GM23338 (cell line): ENCODE measurements at regions not wholly inside any gene's neighbourhood (a gene's known extent, or its start where the extent isn't known, plus 50 kb on each side); places are given as distances from the start of the nearest gene placed in this dataset.

Experiments used
- ATAC-seq: fragments of 200-7000 bp; cut with Tn5 transposase; 3 replicates; pipeline ENCODE4 v1.9.1; 2020
- DNase-seq: peaks from one replicate; pipeline ENCODE4 v3.0.0-alpha.2; 2015; ENCODE audit warnings: low spot score
- H2AFZ ChIP-seq: fragments of 200-600 bp; sonication (generic); 2 replicates; pipeline ENCODE4 v1.8.0; 2016; ENCODE audit warnings: antibody characterized with exemption, mild to moderate bottlenecking, moderate library complexity
- H3F3A ChIP-seq: fragments of 200-600 bp; sonication (generic); replicated peaks from 2 replicates; pipeline ENCODE4 v1.8.0; 2017; ENCODE audit warnings: antibody characterized with exemption, mixed run types, low read depth
- H3K27ac ChIP-seq: fragments of 200-600 bp; sonication (generic); 2 replicates; pipeline ENCODE4 v1.6.1; 2016; ENCODE audit warnings: low read depth
- H3K27me3 ChIP-seq: fragments of 200-600 bp; sonication (generic); 2 replicates; pipeline ENCODE4 v1.8.0; 2016; ENCODE audit warnings: mild to moderate bottlenecking, mixed run types, moderate library complexity; ENCODE audit not compliant: insufficient read depth
- H3K36me3 ChIP-seq: fragments of 200-600 bp; sonication (generic); 2 replicates; pipeline ENCODE4 v1.8.0; 2016; ENCODE audit warnings: mild to moderate bottlenecking; ENCODE audit not compliant: insufficient read depth
- H3K4me1 ChIP-seq: fragments of 200-600 bp; sonication (generic); 2 replicates; pipeline ENCODE4 v1.8.0; 2016; ENCODE audit warnings: mild to moderate bottlenecking, moderate library complexity; ENCODE audit not compliant: insufficient read depth
- H3K4me2 ChIP-seq: fragments of 200-600 bp; sonication (generic); 2 replicates; pipeline ENCODE4 v1.7.1; 2017; ENCODE audit warnings: mixed run types
- H3K4me3 ChIP-seq: fragments of 200-600 bp; sonication (generic); 2 replicates; pipeline ENCODE4 v1.6.1; 2016; ENCODE audit warnings: mixed run types
- H3K79me2 ChIP-seq: fragments of 200-600 bp; sonication (generic); replicated peaks from 2 replicates; pipeline ENCODE4 v1.8.0; 2017; ENCODE audit warnings: mild to moderate bottlenecking; ENCODE audit not compliant: insufficient read depth
- H3K9me2 ChIP-seq: fragments of 200-600 bp; sonication (generic); 2 replicates; pipeline ENCODE4 v1.8.0; 2017; ENCODE audit not compliant: insufficient read depth
- H4K20me1 ChIP-seq: fragments of 200-600 bp; sonication (generic); replicated peaks from 2 replicates; pipeline ENCODE4 v1.8.0; 2017; ENCODE audit warnings: mild to moderate bottlenecking; ENCODE audit not compliant: insufficient read depth
- H3K27ac Mint-ChIP-seq: 2 replicates; pipeline ENCODE4 v1.8.0; 2020; ENCODE audit warnings: inconsistent platforms, mild to moderate bottlenecking, moderate library complexity, mixed read lengths
- H3K27me3 Mint-ChIP-seq: 3 replicates; pipeline ENCODE4 v1.8.0; 2022; ENCODE audit warnings: low read depth, mild to moderate bottlenecking, moderate library complexity, mixed read lengths, inconsistent platforms; ENCODE audit not compliant: insufficient read depth, poor library complexity
- H3K36me3 Mint-ChIP-seq: 3 replicates; pipeline ENCODE4 v1.8.0; 2021; ENCODE audit warnings: low read depth, mild to moderate bottlenecking, inconsistent platforms, moderate library complexity, mixed read lengths
- H3K4me1 Mint-ChIP-seq: 3 replicates; pipeline ENCODE4 v1.8.0; 2020; ENCODE audit warnings: mild to moderate bottlenecking, inconsistent platforms, mixed read lengths
- H3K4me3 Mint-ChIP-seq: 3 replicates; pipeline ENCODE4 v1.8.0; 2021; ENCODE audit warnings: moderate library complexity, mild to moderate bottlenecking, inconsistent platforms, mixed read lengths
- H3K9me3 Mint-ChIP-seq: 3 replicates; pipeline ENCODE4 v1.8.0; 2020; ENCODE audit warnings: moderate library complexity, mild to moderate bottlenecking, inconsistent platforms, mixed read lengths
- CREB1 ChIP-seq: fragments of 250-450 bp; sonication (Bioruptor Pico); IDR thresholded peaks from 2 replicates; pipeline ENCODE4 v1.5.0; 2020; ENCODE audit warnings: low read depth, mild to moderate bottlenecking, moderate library complexity
- CTCF ChIP-seq, 2 experiments: fragments of 200-600 bp in 1 of 2; sonication (generic) in 1 of 2; conservative IDR thresholded peaks; 2 replicates each; pipeline versions ENCODE4 v1.5.1 to v1.6.1; 2016 to 2017; ENCODE audit warnings: antibody characterized with exemption in 2 of 2, low read depth in 2 of 2, mild to moderate bottlenecking in 2 of 2, moderate library complexity in 1 of 2
- EZH2 ChIP-seq: fragments of 200-600 bp; sonication (generic); IDR thresholded peaks from one replicate; pipeline ENCODE4 v1.8.0; 2017; ENCODE audit warnings: antibody characterized with exemption, mild to moderate bottlenecking, low read depth; ENCODE audit not compliant: unreplicated experiment
- EZH2phosphoT487 ChIP-seq: fragments of 200-600 bp; sonication (generic); IDR thresholded peaks from one replicate; pipeline ENCODE4 v1.8.1; 2018; ENCODE audit warnings: antibody characterized with exemption; ENCODE audit not compliant: unreplicated experiment
- JUNB ChIP-seq: IDR thresholded peaks from one replicate; pipeline ENCODE4 v1.6.1; 2016; ENCODE audit warnings: antibody characterized with exemption; ENCODE audit not compliant: unreplicated experiment
- NANOG ChIP-seq: IDR thresholded peaks from 2 replicates; pipeline ENCODE4 v1.6.1; 2016; ENCODE audit warnings: antibody characterized with exemption, borderline replicate concordance
- POLR2AphosphoS5 ChIP-seq: IDR thresholded peaks from 2 replicates; pipeline ENCODE4 v1.6.1; 2016; ENCODE audit warnings: antibody characterized with exemption, low read depth
- ZNF331 ChIP-seq: fragments of 250-450 bp; sonication (Bioruptor Pico); IDR thresholded peaks from 2 replicates; pipeline ENCODE4 v1.5.0; 2020; ENCODE audit warnings: low read depth, mild to moderate bottlenecking, moderate library complexity
- ZNF462 ChIP-seq: fragments of 250-450 bp; sonication (Bioruptor Pico); IDR thresholded peaks from 2 replicates; pipeline ENCODE4 v1.5.0; 2020; ENCODE audit warnings: mild to moderate bottlenecking, moderate library complexity

GRCh38 chr2:234690569-234691213, 193.8 kb upstream of the ARL4C start:
- H2AFZ ChIP-seq, result no peak overlapping the region
- no peak for DNase-seq

GRCh38 chr2:234689911-234690379, 193.1 kb upstream of the ARL4C start:
- Mint-ChIP-seq H3K36me3 (peaks cover 17% of the 10 kb centered on the region), H3K4me3 (no peak overlapping the region), H3K9me3 (peaks cover 10% of the 10 kb centered on the region), H3K27me3 (peaks cover 5% of the 10 kb centered on the region), H3K4me1 (peaks cover 35% of the 10 kb centered on the region), H3K27ac (no peak overlapping the region)
- H4K20me1 ChIP-seq, result no peaks in the 10 kb centered on the region
- H2AFZ ChIP-seq, result no peak overlapping the region
- ATAC-seq (no peak), DNase-seq (no peak)
- H3K9me2 ChIP-seq, result peaks cover 17% of the 10 kb centered on the region
- H3K4me3 ChIP-seq, result no peak overlapping the region
- H3K4me2 ChIP-seq, result no peak overlapping the region
- no peaks in the 10 kb centered on the region for H3K79me2 ChIP-seq
- no peaks in the 10 kb centered on the region for H3F3A ChIP-seq
- H3K4me1 ChIP-seq, result peaks cover 20% of the 10 kb centered on the region
- H3K36me3 ChIP-seq, result 0 out of 2 replicates have a peak, but pooled peaks cover 2% of the 10 kb centered on the region
- H3K27me3 ChIP-seq, result no peaks in the 10 kb centered on the region
- no peak overlapping the region for H3K27ac ChIP-seq
- TF ChIP-seq CTCF (conservative IDR thresholded peaks at IDR 0.05; ENCODE audit: low read depth in 2 of 2) (no peak), POLR2AphosphoS5 (no peak), CREB1 (CRISPR knock-in tag) (no peak), ZNF462 (no peak), EZH2 (no peak), EZH2phosphoT487 (no peak)

More at GRCh38 chr2:234690569-234691213, 193.8 kb upstream of the ARL4C start:
- ATAC-seq, result no peak
- Histone ChIP-seq H3K4me1 (peaks cover 12% of the 10 kb centered on the region), H3K27me3 (no peaks in the 10 kb centered on the region), H3K9me2 (peaks cover 17% of the 10 kb centered on the region), H3K27ac (no peak overlapping the region), H3K79me2 (no peaks in the 10 kb centered on the region), H3F3A (no peaks in the 10 kb centered on the region), H3K4me2 (no peak overlapping the region), H3K4me3 (no peak overlapping the region), H3K36me3 (peaks cover 9% of the 10 kb centered on the region), H4K20me1 (no peaks in the 10 kb centered on the region)
- H3K27me3 Mint-ChIP-seq, result peaks cover 6% of the 10 kb centered on the region
- peaks cover 24% of the 10 kb centered on the region for H3K36me3 Mint-ChIP-seq
- peaks cover 18% of the 10 kb centered on the region for H3K9me3 Mint-ChIP-seq
- TF ChIP-seq NANOG, result no peak
- no peak for TF ChIP-seq CTCF (conservative IDR thresholded peaks at IDR 0.05; ENCODE audit: low read depth in 2 of 2)
- TF ChIP-seq JUNB, result no peak
- TF ChIP-seq ZNF331, result no peak
- no peak for TF ChIP-seq EZH2
- no peak overlapping the region for H3K4me3 Mint-ChIP-seq
- no peak overlapping the region for H3K27ac Mint-ChIP-seq
- peaks cover 32% of the 10 kb centered on the region for H3K4me1 Mint-ChIP-seq
